RWPE1 (cell line): ENCODE measurements at regions not wholly inside any gene's neighbourhood (a gene's known extent, or its start where the extent isn't known, plus 50 kb on each side); places are given as distances from the start of the nearest gene placed in this dataset.
"Not testable (repeated sequence)": the region's sequence is repeated elsewhere in the genome, so short reads cannot be mapped to it uniquely, and the experiment has no call there.

ENCODE experiments used
- CTCF ChIA-PET: fragments of 350-600 bp; sonication (Branson Sonifier 250); formaldehyde crosslinking; extraction: SDS; loops from one replicate; lab custom pipeline; 2021; lab: Yijun Ruan, JAX
- POLR2A ChIA-PET: fragments of 400-600 bp; formaldehyde crosslinking; extraction: SDS; loops from one replicate; lab custom pipeline; 2020; ENCODE audit warnings: antibody characterized with exemption; ENCODE audit not compliant: low non-redundant PET; lab: Yijun Ruan, JAX
- DNase-seq: peaks from one replicate; pipeline ENCODE4 v3.0.0; 2012; ENCODE audit warnings: low spot score
- H3K27ac ChIP-seq: fragments of 450-650 bp; 2 replicates; pipeline ENCODE4 v1.5.1; 2017
- TF ChIP-seq, protein P1 (sequence below): fragments of 450-650 bp; conservative IDR thresholded peaks from 2 replicates; pipeline ENCODE4 v1.5.1; 2017; ENCODE audit warnings: low read depth, mild to moderate bottlenecking

DNA sequence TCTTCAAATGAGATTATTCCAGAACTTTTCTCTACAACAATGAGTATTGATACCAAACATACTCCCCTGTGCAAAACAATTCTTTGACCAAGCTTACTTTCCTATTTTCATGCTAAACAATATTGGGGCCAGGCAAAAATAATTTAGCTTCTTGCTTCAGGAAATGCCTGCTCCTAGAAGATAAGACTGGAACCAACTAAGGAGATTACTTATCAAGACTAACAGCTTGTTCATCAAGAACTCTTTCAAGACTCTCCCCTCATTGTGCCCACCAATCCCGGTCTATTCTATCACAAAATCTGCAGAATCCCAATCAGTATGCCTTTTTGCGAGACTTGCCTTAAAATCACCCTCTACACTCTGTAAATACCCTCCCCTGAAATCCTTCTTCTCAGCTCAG, 536.6 kb downstream of the RWDD3 start:
- CTCF ChIA-PET: no interaction called here
- H3K27ac ChIP-seq: no peak overlapping the region
- TF ChIP-seq, protein P1, sequence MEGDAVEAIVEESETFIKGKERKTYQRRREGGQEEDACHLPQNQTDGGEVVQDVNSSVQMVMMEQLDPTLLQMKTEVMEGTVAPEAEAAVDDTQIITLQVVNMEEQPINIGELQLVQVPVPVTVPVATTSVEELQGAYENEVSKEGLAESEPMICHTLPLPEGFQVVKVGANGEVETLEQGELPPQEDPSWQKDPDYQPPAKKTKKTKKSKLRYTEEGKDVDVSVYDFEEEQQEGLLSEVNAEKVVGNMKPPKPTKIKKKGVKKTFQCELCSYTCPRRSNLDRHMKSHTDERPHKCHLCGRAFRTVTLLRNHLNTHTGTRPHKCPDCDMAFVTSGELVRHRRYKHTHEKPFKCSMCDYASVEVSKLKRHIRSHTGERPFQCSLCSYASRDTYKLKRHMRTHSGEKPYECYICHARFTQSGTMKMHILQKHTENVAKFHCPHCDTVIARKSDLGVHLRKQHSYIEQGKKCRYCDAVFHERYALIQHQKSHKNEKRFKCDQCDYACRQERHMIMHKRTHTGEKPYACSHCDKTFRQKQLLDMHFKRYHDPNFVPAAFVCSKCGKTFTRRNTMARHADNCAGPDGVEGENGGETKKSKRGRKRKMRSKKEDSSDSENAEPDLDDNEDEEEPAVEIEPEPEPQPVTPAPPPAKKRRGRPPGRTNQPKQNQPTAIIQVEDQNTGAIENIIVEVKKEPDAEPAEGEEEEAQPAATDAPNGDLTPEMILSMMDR: no peak
- POLR2A ChIA-PET: no interaction called here
- no peak for DNase-seq

DNA sequence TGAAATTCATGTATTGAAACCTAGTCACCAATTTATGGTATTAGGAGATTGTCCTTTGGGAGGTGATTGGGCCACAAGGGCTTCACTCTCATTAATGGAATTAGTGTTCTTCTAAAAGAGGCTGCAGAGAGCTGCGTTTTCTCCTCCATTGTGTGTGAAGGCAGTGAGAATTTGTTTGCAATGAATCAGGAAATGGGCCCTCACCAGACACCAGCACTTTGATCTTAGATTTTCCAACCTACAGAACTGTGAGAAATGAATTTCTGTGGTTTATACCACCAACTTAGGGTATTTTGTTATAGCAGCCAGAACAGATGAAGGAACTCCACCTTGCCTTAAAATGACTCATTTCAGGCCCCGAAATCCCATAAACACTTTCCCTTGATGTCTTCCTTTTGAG, 544.2 kb downstream of the RWDD3 start:
- no peak for DNase-seq

DNA sequence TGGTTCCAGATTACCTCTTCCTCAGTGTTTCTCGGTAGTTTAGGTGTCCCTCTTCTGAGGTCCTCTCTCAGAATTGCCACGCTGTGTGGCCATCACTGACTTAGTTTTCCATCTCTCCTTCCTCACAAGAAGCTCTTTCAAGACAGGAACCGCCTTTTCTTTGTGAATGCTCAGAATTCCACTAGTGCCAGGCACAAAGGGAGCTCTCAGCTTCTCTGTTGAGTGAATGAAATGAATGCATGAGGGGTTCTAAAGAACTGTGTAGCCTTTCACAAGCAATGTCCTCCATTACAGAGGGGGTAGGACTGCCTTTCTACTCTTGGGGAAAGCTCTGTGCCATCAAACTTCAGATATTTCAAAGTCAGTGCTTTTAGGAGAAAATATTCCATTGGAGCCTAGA, 546.8 kb downstream of the RWDD3 start:
- ChIA-PET POLR2A (no interaction called here), CTCF (no interaction called here)
- H3K27ac ChIP-seq: no peak overlapping the region

More for the DNA sequence above, 544.2 kb downstream of the RWDD3 start:
- TF ChIP-seq, protein P1: no peak
- ChIA-PET CTCF (no interaction called here), POLR2A (no interaction called here)
- no peak overlapping the region for H3K27ac ChIP-seq

DNA sequence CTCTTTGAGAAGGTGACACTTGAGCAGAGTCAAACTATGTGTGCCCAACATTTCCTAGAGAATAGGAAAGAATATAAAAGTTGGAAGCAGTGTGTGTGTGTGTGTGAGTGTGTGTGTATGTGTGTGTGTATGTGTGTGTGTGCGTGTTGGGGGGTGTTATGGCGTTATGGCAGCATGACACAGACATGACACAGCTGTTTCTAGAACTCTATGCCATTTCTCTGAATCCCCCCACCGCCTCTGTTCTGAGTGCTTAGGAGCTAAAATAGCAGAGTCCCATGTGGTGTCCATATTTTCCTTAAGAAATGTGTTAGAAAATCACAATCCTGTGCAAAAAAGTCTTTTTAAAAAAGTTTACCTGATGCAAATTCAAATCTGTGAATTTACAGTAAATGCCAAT, 556.1 kb downstream of the RWDD3 start:
- TF ChIP-seq, protein P1: no peak
- DNase-seq: no peak
- no peak overlapping the region for H3K27ac ChIP-seq
- POLR2A ChIA-PET: no interaction called here
- CTCF ChIA-PET: no interaction called here

More for the DNA sequence above, 546.8 kb downstream of the RWDD3 start:
- DNase-seq: no peak
- TF ChIP-seq, protein P1: no peak

DNA sequence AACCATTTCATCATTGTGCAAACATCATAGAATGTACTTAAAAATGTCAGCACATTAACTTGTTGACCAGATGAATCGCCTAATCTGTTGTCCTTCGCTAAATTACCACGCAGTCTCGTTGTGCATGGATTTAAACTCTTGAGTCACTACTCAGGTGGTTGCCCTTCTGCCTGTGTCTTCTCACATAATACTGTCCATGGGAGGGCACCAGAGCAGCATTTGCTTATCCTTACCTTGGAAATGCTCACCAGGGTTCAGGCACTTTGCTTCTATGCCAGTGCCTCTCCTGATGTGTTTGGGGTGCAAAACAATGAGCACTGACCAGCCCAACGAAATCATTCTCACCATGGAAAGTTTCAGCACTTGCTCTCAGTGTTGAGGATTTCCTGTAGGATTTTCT, 559.9 kb downstream of the RWDD3 start:
- ChIA-PET CTCF (no interaction called here), POLR2A (no interaction called here)
- DNase-seq: no peak
- TF ChIP-seq, protein P1: no peak
- no peak overlapping the region for H3K27ac ChIP-seq

DNA sequence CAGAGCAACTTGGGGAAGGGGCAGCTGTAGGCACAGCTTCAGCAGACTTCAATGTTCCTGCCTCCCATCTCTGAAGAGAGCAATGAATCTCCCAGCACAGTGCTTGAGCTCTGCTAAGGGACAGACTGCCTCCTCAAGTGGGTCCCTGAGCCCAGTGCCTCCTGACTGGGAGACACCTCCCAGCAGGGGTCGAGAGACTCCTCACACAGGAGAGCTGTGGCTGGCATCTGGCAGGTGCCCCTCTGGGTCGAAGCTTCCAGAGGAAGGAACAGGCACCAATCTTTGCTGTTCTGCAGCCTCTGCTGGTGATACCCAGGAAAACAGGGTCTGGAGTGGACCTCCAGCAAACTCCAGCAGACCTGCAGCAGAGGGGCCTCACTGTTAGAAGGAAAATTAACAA, 563.8 kb downstream of the RWDD3 start:
- H3K27ac ChIP-seq, DNase-seq, CTCF ChIA-PET, POLR2A ChIA-PET: not testable (repeated sequence)

DNA sequence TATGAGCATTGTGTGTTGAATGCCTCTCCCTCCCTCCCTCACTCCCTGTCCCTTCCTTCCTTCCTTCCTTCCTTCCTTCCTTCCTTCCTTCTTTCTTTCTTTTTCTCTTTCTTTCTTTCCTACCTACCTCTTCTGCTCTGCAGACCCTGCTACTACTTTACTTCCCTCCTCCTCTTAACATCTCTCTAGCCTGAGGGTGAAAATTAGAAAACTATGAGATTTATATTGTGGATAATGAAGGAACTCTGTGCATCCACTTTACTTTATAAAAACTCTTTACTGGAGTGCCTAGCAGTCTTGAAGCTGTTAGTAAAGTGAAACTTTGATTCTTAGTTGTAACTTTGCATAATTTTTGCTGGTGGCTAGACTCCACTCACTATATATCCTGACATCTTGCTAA, 572.2 kb downstream of the RWDD3 start:
- ChIA-PET CTCF (no interaction called here), POLR2A (no interaction called here)
- no peak for DNase-seq
- TF ChIP-seq, protein P1: no peak
- no peak overlapping the region for H3K27ac ChIP-seq
